SH-SY5Y (cell line): ENCODE measurements at regions not wholly inside any gene's neighbourhood (a gene's known extent, or its start where the extent isn't known, plus 50 kb on each side); places are given as distances from the start of the nearest gene placed in this dataset.

Experiments
- GATA2 ChIP-seq: IDR thresholded peaks from 2 replicates; pipeline ENCODE4 v1.6.1; 2011; ENCODE audit warnings: mild to moderate bottlenecking, low read depth, low read length
- GATA3 ChIP-seq: IDR thresholded peaks from 2 replicates; pipeline ENCODE4 v1.6.1; 2011; ENCODE audit warnings: low read depth, mild to moderate bottlenecking, low read length, moderate library complexity

DNA sequence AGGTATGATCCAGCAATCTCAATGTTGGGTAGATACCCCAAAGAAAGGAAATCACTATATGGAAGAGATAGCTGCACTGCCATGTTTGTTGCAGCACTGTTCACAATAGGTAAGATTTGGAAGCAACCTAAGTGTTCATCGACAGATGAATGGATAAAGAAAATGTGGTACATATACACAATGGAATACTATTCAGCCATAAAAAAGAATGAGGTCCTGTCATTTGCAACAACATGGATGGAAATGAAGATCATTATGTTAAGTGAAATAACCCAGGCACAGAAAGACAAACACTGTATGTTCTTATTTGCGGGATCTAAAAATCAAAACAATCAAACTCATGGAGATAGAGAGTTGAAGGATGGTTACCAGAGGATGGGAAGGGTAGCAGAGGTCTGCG is 372.4 kb upstream of the SPRED2 start:
- TF ChIP-seq GATA2, result no peak
- no peak for TF ChIP-seq GATA3
